ENCODE measurements at regions not wholly inside any gene's neighbourhood (a gene's known extent, or its start where the extent isn't known, plus 50 kb on each side); places are given as distances from the start of the nearest gene placed in this dataset.
"Not testable (repeated sequence)": the region's sequence is repeated elsewhere in the genome, so short reads cannot be mapped to it uniquely, and the experiment has no call there.

- Histone ChIP-seq H3K4me3 (ENCODE audit: low read depth in 1 of 3, low read length in 3 of 3) (no peak overlapping the region), H3K27me3 (ENCODE audit: control insufficient read depth in 4 of 4, insufficient read depth in 4 of 4, low read length in 3 of 4) (no peaks in the 10 kb centered on the region), H3K9me3 (ENCODE audit: control insufficient read depth in 4 of 4, low read length in 3 of 4) (no peaks in the 10 kb centered on the region), H3K36me3 (ENCODE audit: control insufficient read depth in 4 of 4, insufficient read depth in 3 of 4, low read depth in 1 of 4, low read length in 3 of 4) (no peaks in the 10 kb centered on the region), H3K27ac (ENCODE audit: low read depth in 1 of 2, low read length in 2 of 2) (no peak overlapping the region), H3K4me1 (ENCODE audit: control insufficient read depth in 4 of 4, insufficient read depth in 4 of 4, low read length in 3 of 4) (no peaks in the 10 kb centered on the region), H3K9ac (ENCODE audit: low read depth in 1 of 2, low read length in 2 of 2) (no peak overlapping the region)
- no peak for TF ChIP-seq CTCF (IDR thresholded peaks at IDR 0.05; ENCODE audit: low read depth, low read length, missing input control)
- TF ChIP-seq JUND (IDR thresholded peaks at IDR 0.05) = no peak
- TF ChIP-seq TAF1 (conservative IDR thresholded peaks at IDR 0.05) = no peak
- no peak for TF ChIP-seq YY1 (IDR thresholded peaks at IDR 0.05)
- no peak for TF ChIP-seq EGR1 (IDR thresholded peaks at IDR 0.05; ENCODE audit: low read depth in 2 of 2)
- no peak for TF ChIP-seq MAX (IDR thresholded peaks at IDR 0.05)
- no peak for TF ChIP-seq FOXA1 (IDR thresholded peaks at IDR 0.05)
- no peak for TF ChIP-seq ATF3 (IDR thresholded peaks at IDR 0.05)
- TF ChIP-seq HNF4A (conservative IDR thresholded peaks at IDR 0.05) = no peak
- no peak for TF ChIP-seq RAD21 (IDR thresholded peaks at IDR 0.05)
- no peak for DNase-seq (ENCODE audit: low spot score)
- WGBS = 86% methylated on average over 1 of the region's 1 CpG
Observed at GRCh38 chr20:40902661-40903060, 126.0 kb upstream of the TOP1 start.

- Histone ChIP-seq H3K4me3 (ENCODE audit: low read depth in 1 of 3, low read length in 3 of 3) (no peak overlapping the region), H3K27ac (ENCODE audit: low read depth in 1 of 2, low read length in 2 of 2) (no peak overlapping the region), H3K9ac (ENCODE audit: low read depth in 1 of 2, low read length in 2 of 2) (no peak overlapping the region), H3K36me3 (ENCODE audit: control insufficient read depth in 4 of 4, insufficient read depth in 3 of 4, low read depth in 1 of 4, low read length in 3 of 4) (no peaks in the 10 kb centered on the region), H3K27me3 (ENCODE audit: control insufficient read depth in 4 of 4, insufficient read depth in 4 of 4, low read length in 3 of 4) (no peaks in the 10 kb centered on the region), H3K9me3 (ENCODE audit: control insufficient read depth in 4 of 4, low read length in 3 of 4) (no peaks in the 10 kb centered on the region), H3K4me1 (ENCODE audit: control insufficient read depth in 4 of 4, insufficient read depth in 4 of 4, low read length in 3 of 4) (no peaks in the 10 kb centered on the region)
- no peak for DNase-seq (ENCODE audit: low spot score)
- TF ChIP-seq RAD21 (IDR thresholded peaks at IDR 0.05) (no peak), FOXA2 (IDR thresholded peaks at IDR 0.05) (no peak), CTCF (IDR thresholded peaks at IDR 0.05; ENCODE audit: low read depth, low read length, missing input control) (no peak), ZBTB33 (IDR thresholded peaks at IDR 0.05) (no peak), NR2F2 (IDR thresholded peaks at IDR 0.05) (no peak), GABPA (IDR thresholded peaks at IDR 0.05 in 1 of 2, conservative IDR thresholded peaks at IDR 0.05 in 1 of 2) (no peak), JUND (IDR thresholded peaks at IDR 0.05) (no peak)
- WGBS = 85% methylated on average over 5 of the region's 5 CpGs
Observed at GRCh38 chr20:40908309-40908708, 120.3 kb upstream of the TOP1 start.

- not testable (repeated sequence) for H3K27me3 ChIP-seq (ENCODE audit: control insufficient read depth in 4 of 4, insufficient read depth in 4 of 4, low read length in 3 of 4); H3K4me3 ChIP-seq (ENCODE audit: low read depth in 1 of 3, low read length in 3 of 3); H3K9ac ChIP-seq (ENCODE audit: low read depth in 1 of 2, low read length in 2 of 2); H3K36me3 ChIP-seq (ENCODE audit: control insufficient read depth in 4 of 4, insufficient read depth in 3 of 4, low read depth in 1 of 4, low read length in 3 of 4); H3K9me3 ChIP-seq (ENCODE audit: control insufficient read depth in 4 of 4, low read length in 3 of 4); DNase-seq (ENCODE audit: low spot score); H3K4me1 ChIP-seq (ENCODE audit: control insufficient read depth in 4 of 4, insufficient read depth in 4 of 4, low read length in 3 of 4); H3K27ac ChIP-seq (ENCODE audit: low read depth in 1 of 2, low read length in 2 of 2)
- 93% methylated on average over 16 of the region's 16 CpGs for WGBS
Observed at GRCh38 chr20:40909489-40909888, 119.1 kb upstream of the TOP1 start.

GRCh38 chr20:40910436-40910835 lies 118.2 kb upstream of the TOP1 start:
- not testable (repeated sequence) for H3K4me1 ChIP-seq (ENCODE audit: control insufficient read depth in 4 of 4, insufficient read depth in 4 of 4, low read length in 3 of 4); H3K9ac ChIP-seq (ENCODE audit: low read depth in 1 of 2, low read length in 2 of 2); DNase-seq (ENCODE audit: low spot score); H3K9me3 ChIP-seq (ENCODE audit: control insufficient read depth in 4 of 4, low read length in 3 of 4); H3K27me3 ChIP-seq (ENCODE audit: control insufficient read depth in 4 of 4, insufficient read depth in 4 of 4, low read length in 3 of 4); H3K4me3 ChIP-seq (ENCODE audit: low read depth in 1 of 3, low read length in 3 of 3); H3K27ac ChIP-seq (ENCODE audit: low read depth in 1 of 2, low read length in 2 of 2); H3K36me3 ChIP-seq (ENCODE audit: control insufficient read depth in 4 of 4, insufficient read depth in 3 of 4, low read depth in 1 of 4, low read length in 3 of 4)
- WGBS = 99% methylated on average over 23 of the region's 23 CpGs

- not testable (repeated sequence) for H3K4me3 ChIP-seq (ENCODE audit: low read depth in 1 of 3, low read length in 3 of 3); H3K36me3 ChIP-seq (ENCODE audit: control insufficient read depth in 4 of 4, insufficient read depth in 3 of 4, low read depth in 1 of 4, low read length in 3 of 4); H3K4me1 ChIP-seq (ENCODE audit: control insufficient read depth in 4 of 4, insufficient read depth in 4 of 4, low read length in 3 of 4); H3K9me3 ChIP-seq (ENCODE audit: control insufficient read depth in 4 of 4, low read length in 3 of 4); H3K27me3 ChIP-seq (ENCODE audit: control insufficient read depth in 4 of 4, insufficient read depth in 4 of 4, low read length in 3 of 4); H3K27ac ChIP-seq (ENCODE audit: low read depth in 1 of 2, low read length in 2 of 2); H3K9ac ChIP-seq (ENCODE audit: low read depth in 1 of 2, low read length in 2 of 2); DNase-seq (ENCODE audit: low spot score)
- WGBS = 98% methylated on average over 27 of the region's 27 CpGs
Observed at GRCh38 chr20:40911152-40911551, 117.5 kb upstream of the TOP1 start.
